HEK293 (cell line): ENCODE measurements at regions not wholly inside any gene's neighbourhood (a gene's known extent, or its start where the extent isn't known, plus 50 kb on each side); places are given as distances from the start of the nearest gene placed in this dataset.

ENCODE experiments used
- CTCF ChIA-PET: fragments of 350-600 bp; formaldehyde crosslinking; extraction: SDS; loops from one replicate; lab custom pipeline; 2021; ENCODE audit warnings: antibody characterized with exemption; lab: Yijun Ruan, JAX
- POLR2A ChIA-PET: fragments of 300-600 bp; formaldehyde crosslinking; extraction: SDS; loops from one replicate; lab custom pipeline; 2020; ENCODE audit warnings: antibody characterized with exemption, inconsistent platforms; lab: Yijun Ruan, JAX
- H3K27ac ChIP-seq: fragments of 200-500 bp; sonication (Bioruptor generic); 2 replicates; pipeline ENCODE4 v1.5.1; 2014; ENCODE audit warnings: low read depth, low read length, control low read depth, inconsistent platforms; ENCODE audit errors: extremely low read depth
- H3K36me3 ChIP-seq, 2 experiments: fragments of 200-500 bp in 1 of 2; sonication (Bioruptor generic) in 1 of 2; 1 replicate in 1 of 2; 2 replicates in 1 of 2; pipeline ENCODE4 v1.5.1; 2014 to 2017; ENCODE audit warnings: inconsistent platforms in 2 of 2, low read length in 2 of 2; ENCODE audit not compliant: control insufficient read depth in 2 of 2, insufficient read depth in 1 of 2
- H3K4me1 ChIP-seq: fragments of 200-500 bp; sonication (Bioruptor generic); 2 replicates; pipeline ENCODE4 v1.5.1; 2014; ENCODE audit warnings: mild to moderate bottlenecking, low read length, inconsistent platforms; ENCODE audit not compliant: control insufficient read depth, insufficient read depth
- H3K4me3 ChIP-seq: 2 replicates; pipeline ENCODE4 v1.5.1; 2011; ENCODE audit warnings: low read depth, mild to moderate bottlenecking, control low read depth, low read length, moderate library complexity
- H3K9me3 ChIP-seq: fragments of 200-500 bp; sonication (Bioruptor generic); 2 replicates; pipeline ENCODE4 v1.5.1; 2014; ENCODE audit warnings: low read depth, low read length, inconsistent platforms; ENCODE audit not compliant: control insufficient read depth, insufficient read depth
- KLF9 ChIP-seq: fragments of 450-650 bp; formaldehyde crosslinking; IDR thresholded peaks from 2 replicates; pipeline ENCODE4 v1.5.1; 2016; ENCODE audit warnings: missing biosample characterization, missing genetic modification characterization, low read depth
- REPIN1 ChIP-seq: fragments of 450-650 bp; formaldehyde crosslinking; IDR thresholded peaks from 2 replicates; pipeline ENCODE4 v1.5.1; 2017; ENCODE audit warnings: missing biosample characterization, missing genetic modification characterization, low read depth
- REST ChIP-seq: fragments of 450-650 bp; formaldehyde crosslinking; IDR thresholded peaks from 2 replicates; pipeline ENCODE4 v1.5.1; 2016; ENCODE audit warnings: missing biosample characterization, missing genetic modification characterization
- SCRT1 ChIP-seq: fragments of 450-650 bp; formaldehyde crosslinking; IDR thresholded peaks from 2 replicates; pipeline ENCODE4 v1.5.1; 2016; ENCODE audit warnings: missing biosample characterization, missing genetic modification characterization, borderline replicate concordance
- ZBTB1 ChIP-seq: fragments of 450-650 bp; formaldehyde crosslinking; IDR thresholded peaks from 2 replicates; pipeline ENCODE4 v1.5.1; 2016; ENCODE audit warnings: missing biosample characterization, missing genetic modification characterization
- ZBTB44 ChIP-seq: fragments of 450-650 bp; IDR thresholded peaks from 2 replicates; pipeline ENCODE4 v1.5.1; 2018; ENCODE audit warnings: missing biosample characterization, mild to moderate bottlenecking, missing genetic modification characterization
- ZBTB7A ChIP-seq: fragments of 450-650 bp; formaldehyde crosslinking; IDR thresholded peaks from 2 replicates; pipeline ENCODE4 v1.5.1; 2016; ENCODE audit warnings: low read depth, missing biosample characterization, missing genetic modification characterization
- ZFP37 ChIP-seq: fragments of 450-650 bp; formaldehyde crosslinking; IDR thresholded peaks from 2 replicates; pipeline ENCODE4 v1.5.1; 2016; ENCODE audit warnings: missing biosample characterization, missing genetic modification characterization
- ZFP41 ChIP-seq: fragments of 450-650 bp; formaldehyde crosslinking; IDR thresholded peaks from 2 replicates; pipeline ENCODE4 v1.5.1; 2016; ENCODE audit warnings: missing biosample characterization, missing genetic modification characterization, borderline replicate concordance
- ZNF155 ChIP-seq: fragments of 450-650 bp; formaldehyde crosslinking; IDR thresholded peaks from 2 replicates; pipeline ENCODE4 v1.5.1; 2016; ENCODE audit warnings: missing biosample characterization, missing genetic modification characterization
- ZNF211 ChIP-seq: fragments of 450-650 bp; formaldehyde crosslinking; IDR thresholded peaks from 2 replicates; pipeline ENCODE4 v1.5.1; 2016; ENCODE audit warnings: low read depth, missing biosample characterization, missing genetic modification characterization
- ZNF280C ChIP-seq: fragments of 450-650 bp; formaldehyde crosslinking; IDR thresholded peaks from 2 replicates; pipeline ENCODE4 v1.5.1; 2016; ENCODE audit warnings: missing biosample characterization, missing genetic modification characterization
- ZNF350 ChIP-seq: fragments of 450-650 bp; formaldehyde crosslinking; IDR thresholded peaks from 2 replicates; pipeline ENCODE4 v1.5.0; 2017; ENCODE audit warnings: missing biosample characterization, mild to moderate bottlenecking, missing genetic modification characterization
- ZNF48 ChIP-seq: fragments of 450-650 bp; formaldehyde crosslinking; IDR thresholded peaks from 2 replicates; pipeline ENCODE4 v1.5.1; 2016; ENCODE audit warnings: missing biosample characterization, missing genetic modification characterization
- ZNF561 ChIP-seq: fragments of 450-650 bp; IDR thresholded peaks from 2 replicates; pipeline ENCODE4 v1.5.1; 2018; ENCODE audit warnings: missing biosample characterization, missing genetic modification characterization, borderline replicate concordance
- ZNF610 ChIP-seq: fragments of 450-650 bp; formaldehyde crosslinking; IDR thresholded peaks from 2 replicates; pipeline ENCODE4 v1.5.1; 2016; ENCODE audit warnings: missing biosample characterization, missing genetic modification characterization, borderline replicate concordance
- ZNF623 ChIP-seq: fragments of 450-650 bp; formaldehyde crosslinking; IDR thresholded peaks from 2 replicates; pipeline ENCODE4 v1.5.1; 2016; ENCODE audit warnings: missing biosample characterization, missing genetic modification characterization
- ZNF624 ChIP-seq: fragments of 450-650 bp; formaldehyde crosslinking; IDR thresholded peaks from 2 replicates; pipeline ENCODE4 v1.5.1; 2017; ENCODE audit warnings: missing biosample characterization, missing genetic modification characterization
- ZNF629 ChIP-seq: fragments of 450-650 bp; formaldehyde crosslinking; IDR thresholded peaks from 2 replicates; pipeline ENCODE4 v1.5.1; 2017; ENCODE audit warnings: missing biosample characterization, missing genetic modification characterization
- ZNF664 ChIP-seq: fragments of 450-650 bp; formaldehyde crosslinking; IDR thresholded peaks from 2 replicates; pipeline ENCODE4 v1.5.1; 2016; ENCODE audit warnings: missing biosample characterization, missing genetic modification characterization
- ZXDB ChIP-seq: fragments of 450-650 bp; formaldehyde crosslinking; IDR thresholded peaks from 2 replicates; pipeline ENCODE4 v1.5.1; 2016; ENCODE audit warnings: missing biosample characterization, missing genetic modification characterization
- TF ChIP-seq, protein P1 (sequence below): sonication (generic); formaldehyde crosslinking; IDR thresholded peaks from 2 replicates; pipeline ENCODE4 v1.8.1; 2022; ENCODE audit warnings: mild to moderate bottlenecking, moderate library complexity, missing genetic modification reagents

DNA sequence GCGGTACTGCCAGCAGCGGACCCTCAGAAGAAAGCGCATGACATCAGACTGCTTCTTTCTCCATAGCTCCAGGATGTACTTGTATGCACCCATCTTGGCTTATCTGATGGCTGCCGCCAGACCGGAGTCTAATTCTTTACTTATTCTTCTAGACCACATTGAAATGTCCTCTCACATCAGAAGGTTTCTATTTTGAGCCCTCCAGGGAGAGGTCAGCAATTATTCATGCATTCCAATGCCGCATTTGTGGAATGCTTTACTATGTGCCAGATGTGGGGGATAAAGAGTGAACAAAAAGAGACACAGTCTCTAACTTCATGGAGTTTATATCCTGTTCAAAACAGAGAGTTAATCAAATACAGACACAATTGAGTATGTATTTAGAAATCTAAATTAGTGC lies 230.1 kb downstream of the MIAT start (continued):
- TF ChIP-seq REST (tag by site-specific recombination) (no peak), ZNF280C (tag by site-specific recombination) (no peak), ZNF624 (tag by site-specific recombination) (no peak), ZNF610 (no peak), ZBTB1 (tag by site-specific recombination) (no peak), ZNF48 (no peak)
- TF ChIP-seq, protein P1, sequence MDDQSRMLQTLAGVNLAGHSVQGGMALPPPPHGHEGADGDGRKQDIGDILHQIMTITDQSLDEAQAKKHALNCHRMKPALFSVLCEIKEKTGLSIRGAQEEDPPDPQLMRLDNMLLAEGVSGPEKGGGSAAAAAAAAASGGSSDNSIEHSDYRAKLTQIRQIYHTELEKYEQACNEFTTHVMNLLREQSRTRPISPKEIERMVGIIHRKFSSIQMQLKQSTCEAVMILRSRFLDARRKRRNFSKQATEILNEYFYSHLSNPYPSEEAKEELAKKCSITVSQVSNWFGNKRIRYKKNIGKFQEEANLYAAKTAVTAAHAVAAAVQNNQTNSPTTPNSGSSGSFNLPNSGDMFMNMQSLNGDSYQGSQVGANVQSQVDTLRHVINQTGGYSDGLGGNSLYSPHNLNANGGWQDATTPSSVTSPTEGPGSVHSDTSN (CRISPR knock-in tag) = no peak
- TF ChIP-seq, all 188 proteins: peak for 0

- Histone ChIP-seq H3K4me1 (peaks cover 13% of the 10 kb centered on the region), H3K4me3 (no peak overlapping the region)
- CTCF ChIA-PET = interaction anchor here (0.9 to 1.1 kb wide), 2 partner anchors 22 to 215 kb away, joined by 3 read pairs; no protein-coding TSS in a partner anchor
- TF ChIP-seq ZNF623 (tag by site-specific recombination) (peak; percentile 59), ZFP41 (tag by site-specific recombination) (no peak), ZNF561 (tag by site-specific recombination) (no peak), REPIN1 (no peak), ZFP37 (tag by site-specific recombination) (no peak)
- TF ChIP-seq, all 188 proteins: peak for 1
- no peak overlapping the region for H3K27ac ChIP-seq
- POLR2A ChIA-PET = no interaction called here
- no peaks in the 10 kb centered on the region for H3K36me3 ChIP-seq
- H3K9me3 ChIP-seq = no peaks in the 10 kb centered on the region; the same call in 1 of the 2 replicates
Observed at GRCh38 chr22:26887916-26888315, 230.5 kb downstream of the MIAT start.

DNA sequence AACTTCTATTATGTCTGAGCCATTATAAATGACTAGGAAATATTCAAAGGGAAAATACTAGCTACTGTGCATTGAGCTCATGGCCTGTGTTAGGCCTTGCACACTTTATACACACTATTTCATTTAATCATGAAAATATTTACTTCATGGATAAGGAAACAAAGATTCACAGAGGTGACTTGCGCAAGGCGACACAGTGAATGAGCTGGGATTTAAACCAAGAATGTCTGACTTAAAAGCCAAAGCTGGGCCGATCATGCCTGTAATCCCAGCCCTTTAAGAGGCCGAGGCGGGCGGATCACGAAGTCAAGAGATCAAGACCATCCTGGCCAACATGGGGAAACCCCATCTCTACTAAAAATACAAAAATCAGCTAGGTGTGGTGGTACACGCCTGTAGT lies 231.5 kb downstream of the MIAT start:
- no peaks in the 10 kb centered on the region for H3K36me3 ChIP-seq
- POLR2A ChIA-PET = interaction anchor here (0.6 kb wide), 1 partner anchor 213 kb away, joined by 9 read pairs; no protein-coding TSS in a partner anchor
- no peaks in the 10 kb centered on the region; the same call in 1 of the 2 replicates for H3K9me3 ChIP-seq
- H3K4me1 ChIP-seq = peaks cover 14% of the 10 kb centered on the region
- CTCF ChIA-PET = interaction anchor here (0.9 to 1.1 kb wide), 2 partner anchors 21 to 216 kb away, joined by 3 read pairs; no protein-coding TSS in a partner anchor
- no peak overlapping the region for H3K4me3 ChIP-seq
- H3K27ac ChIP-seq = no peak overlapping the region
- no peak for TF ChIP-seq ZBTB44
- TF ChIP-seq ZNF664 (tag by site-specific recombination) = no peak
- TF ChIP-seq KLF9 = no peak
- no peak for TF ChIP-seq ZNF350
- no peak for TF ChIP-seq SCRT1
- TF ChIP-seq ZNF629 (tag by site-specific recombination) = no peak
- no peak for TF ChIP-seq REST (tag by site-specific recombination)
- no peak for TF ChIP-seq ZXDB (tag by site-specific recombination)
- no peak for TF ChIP-seq ZBTB7A (tag by site-specific recombination)
- TF ChIP-seq ZNF211 = no peak
- TF ChIP-seq ZNF155 (tag by site-specific recombination) = no peak
